CD4-positive, alpha-beta memory T cell (primary cell): ENCODE measurements at regions not wholly inside any gene's neighbourhood (a gene's known extent, or its start where the extent isn't known, plus 50 kb on each side); places are given as distances from the start of the nearest gene placed in this dataset.
A peak's percentile ranks its signal among the peaks of the same experiment; 100 is the strongest.
"Not testable (repeated sequence)": the region's sequence is repeated elsewhere in the genome, so short reads cannot be mapped to it uniquely, and the experiment has no call there.

Source experiments
- CTCF ChIA-PET: fragments of 350-600 bp; sonication (Branson Sonifier 250); formaldehyde crosslinking; loops from one replicate; lab custom pipeline; 2021; ENCODE audit warnings: inconsistent platforms; ENCODE audit not compliant: partially characterized antibody; lab: Charles Lee
- POLR2A ChIA-PET: fragments of 350-600 bp; sonication (Branson Sonifier 250); formaldehyde crosslinking; loops from one replicate; lab custom pipeline; 2021; ENCODE audit not compliant: partially characterized antibody; lab: Charles Lee
- DNase-seq, 5 donors: peaks; one replicate each; pipeline versions ENCODE4 v3.0.0 to v3.0.0-alpha.2; 2020 to 2022; ENCODE audit warnings: mixed read lengths in 1 of 5
- H3K27ac ChIP-seq: one replicate; pipeline ENCODE4 v1.7.0; 2013; ENCODE audit warnings: low read depth, low read length
- H3K27me3 ChIP-seq: 2 replicates; pipeline ENCODE4 v1.7.0; 2013; ENCODE audit warnings: mild to moderate bottlenecking, low read length, moderate library complexity; ENCODE audit not compliant: insufficient read depth
- H3K36me3 ChIP-seq: 2 replicates; pipeline ENCODE4 v1.7.0; 2013; ENCODE audit warnings: mild to moderate bottlenecking, low read length, moderate library complexity; ENCODE audit not compliant: insufficient read depth
- H3K4me1 ChIP-seq: 2 replicates; pipeline ENCODE4 v1.7.0; 2013; ENCODE audit warnings: mild to moderate bottlenecking, low read length, moderate library complexity; ENCODE audit not compliant: insufficient read depth
- H3K4me3 ChIP-seq, 2 donors: one replicate each; pipeline ENCODE4 v1.7.0; 2013; ENCODE audit warnings: low read length in 2 of 2, mild to moderate bottlenecking in 1 of 2
- H3K9me3 ChIP-seq, 2 donors: one replicate each; pipeline ENCODE4 v1.7.0; 2013; ENCODE audit warnings: low read length in 2 of 2, control low read depth in 1 of 2; ENCODE audit not compliant: control insufficient read depth in 1 of 2
- H3K27ac Mint-ChIP-seq, 7 donors: one replicate each; pipeline ENCODE4 v1.8.0; 2020 to 2021; ENCODE audit warnings: mixed read lengths in 7 of 7, mild to moderate bottlenecking in 6 of 7, inconsistent platforms in 3 of 7, moderate library complexity in 3 of 7
- H3K27me3 Mint-ChIP-seq, 2 donors: one replicate each; pipeline ENCODE4 v1.8.0; 2020 to 2021; ENCODE audit warnings: mixed read lengths in 2 of 2
- H3K36me3 Mint-ChIP-seq, 2 donors: one replicate each; pipeline ENCODE4 v1.8.0; 2020 to 2021; ENCODE audit warnings: mixed read lengths in 2 of 2, inconsistent platforms in 1 of 2, mild to moderate bottlenecking in 1 of 2
- H3K4me1 Mint-ChIP-seq, 4 donors: one replicate each; pipeline ENCODE4 v1.8.0; 2020 to 2021; ENCODE audit warnings: mixed read lengths in 4 of 4, mild to moderate bottlenecking in 1 of 4
- H3K4me3 Mint-ChIP-seq, 8 donors: one replicate each; pipeline ENCODE4 v1.8.0; 2020 to 2021; ENCODE audit warnings: mixed read lengths in 8 of 8, mild to moderate bottlenecking in 7 of 8, moderate library complexity in 6 of 8, inconsistent platforms in 3 of 8
- H3K9me3 Mint-ChIP-seq, 8 donors: one replicate each; pipeline ENCODE4 v1.8.0; 2020 to 2021; ENCODE audit warnings: mixed read lengths in 8 of 8, mild to moderate bottlenecking in 5 of 8, inconsistent platforms in 3 of 8, moderate library complexity in 1 of 8
- intact Hi-C: fragments of 100-400 bp; cut with micrococcal nuclease; formaldehyde crosslinking; loops from one replicate; pipeline ENCODE4 v1.15.1; 2023

- Mint-ChIP-seq H3K27ac (peak overlapping the region; percentile 61 to 93 (median 85)), H3K36me3 (peaks cover 11 to 24% of the 10 kb centered on the region in 2 donors), H3K4me3 (peak overlapping the region; percentile 27 to 89 (median 78)), H3K4me1 (peaks cover 31 to 68% (median 47%) of the 10 kb centered on the region in 4 donors), H3K9me3 (peaks cover 0 to 28% (median 11%) of the 10 kb centered on the region in 8 donors)
- DNase-seq: peak; percentile 70 to 82 (median 78)
- ChIA-PET POLR2A (interaction anchor here (0.8 to 4.2 kb wide), 12 partner anchors 11 to 171 kb away, joined by 3 to 38 read pairs (median 4); partner anchors contain the start of gene OLIG3), CTCF (interaction anchor here (0.9 to 2.9 kb wide), 13 partner anchors 10 to 246 kb away, joined by 3 to 18 read pairs (median 5); partner anchors contain the start of gene OLIG3)
- H3K27me3 ChIP-seq, H3K9me3 ChIP-seq, H3K27me3 Mint-ChIP-seq, H3K27ac ChIP-seq, H3K36me3 ChIP-seq: not testable (repeated sequence)
- intact Hi-C loops: loop anchor here (1.0 to 2.0 kb wide), 2 partner anchors 23 to 27 kb away; no protein-coding TSS in a partner anchor
- Histone ChIP-seq H3K4me1 (peaks cover 36% of the 10 kb centered on the region), H3K4me3 (peak overlapping the region in 1 of 2 donors; percentile 10)
Observed at GRCh38 chr6:137559521-137560183, 65.5 kb upstream of the OLIG3 start.

- peak overlapping the region in 1 of 2 donors; percentile 10 for H3K4me3 ChIP-seq
- ChIA-PET CTCF (interaction anchor here (0.9 to 2.9 kb wide), 11 partner anchors 10 to 247 kb away, joined by 3 to 18 read pairs (median 5); no protein-coding TSS in a partner anchor), POLR2A (interaction anchor here (0.8 to 4.2 kb wide), 8 partner anchors 13 to 172 kb away, joined by 3 to 38 read pairs (median 4); partner anchors contain the start of gene OLIG3)
- no peaks in the 10 kb centered on the region for H3K36me3 ChIP-seq
- no peaks in the 10 kb centered on the region for H3K27me3 ChIP-seq
- peaks cover 31 to 67% (median 47%) of the 10 kb centered on the region in 4 donors for H3K4me1 Mint-ChIP-seq
- peak overlapping the region in 6 of 7 donors; percentile 79 to 93 (median 88) for H3K27ac Mint-ChIP-seq
- H3K9me3 ChIP-seq: no peaks in the 10 kb centered on the region
- peak overlapping the region in 7 of 8 donors; percentile 70 to 89 (median 78) for H3K4me3 Mint-ChIP-seq
- peaks cover 0 to 26% (median 11%) of the 10 kb centered on the region in 8 donors for H3K9me3 Mint-ChIP-seq
- peaks cover 11 to 24% of the 10 kb centered on the region in 2 donors for H3K36me3 Mint-ChIP-seq
- H3K4me1 ChIP-seq: peaks cover 36% of the 10 kb centered on the region
- H3K27me3 Mint-ChIP-seq: peaks cover 0 to 2% of the 10 kb centered on the region in 2 donors
- H3K27ac ChIP-seq: no peak overlapping the region
- intact Hi-C loops: no loop called here
- DNase-seq: no peak
Observed at GRCh38 chr6:137560184-137560563, 66.0 kb upstream of the OLIG3 start.

DNA sequence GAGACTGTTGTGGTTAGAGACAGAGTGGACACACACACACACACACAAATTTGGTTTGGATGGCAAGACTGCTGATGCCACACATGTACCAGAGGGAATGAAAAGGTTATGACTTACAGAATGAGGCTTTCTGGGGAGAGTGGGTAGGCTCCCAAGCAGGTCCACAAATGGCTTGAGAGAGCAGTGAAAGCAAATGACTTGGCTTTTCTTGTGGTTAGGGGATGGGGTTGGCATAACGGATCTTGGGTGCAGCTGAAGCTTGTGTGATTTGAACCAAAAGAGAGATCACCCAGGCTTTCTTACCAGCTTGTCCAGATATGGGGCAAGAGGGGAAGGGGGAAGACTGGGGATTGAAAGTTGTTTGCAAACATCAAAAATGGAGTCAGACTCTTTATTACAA lies 73.9 kb upstream of the OLIG3 start:
- ChIA-PET CTCF (no interaction called here), POLR2A (no interaction called here)
- Mint-ChIP-seq H3K4me3 (no peak overlapping the region), H3K4me1 (peaks cover 0 to 16% (median 7%) of the 10 kb centered on the region in 4 donors), H3K27me3 (peaks cover 1 to 6% of the 10 kb centered on the region in 2 donors), H3K36me3 (no peaks in the 10 kb centered on the region), H3K9me3 (peaks cover 0 to 2% (median 0%) of the 10 kb centered on the region in 8 donors), H3K27ac (no peak overlapping the region)
- DNase-seq: no peak
- Histone ChIP-seq H3K4me3 (no peak overlapping the region), H3K27me3 (no peaks in the 10 kb centered on the region), H3K4me1 (no peaks in the 10 kb centered on the region), H3K9me3 (no peaks in the 10 kb centered on the region), H3K36me3 (no peaks in the 10 kb centered on the region), H3K27ac (no peak overlapping the region)
- intact Hi-C loops: no loop called here

DNA sequence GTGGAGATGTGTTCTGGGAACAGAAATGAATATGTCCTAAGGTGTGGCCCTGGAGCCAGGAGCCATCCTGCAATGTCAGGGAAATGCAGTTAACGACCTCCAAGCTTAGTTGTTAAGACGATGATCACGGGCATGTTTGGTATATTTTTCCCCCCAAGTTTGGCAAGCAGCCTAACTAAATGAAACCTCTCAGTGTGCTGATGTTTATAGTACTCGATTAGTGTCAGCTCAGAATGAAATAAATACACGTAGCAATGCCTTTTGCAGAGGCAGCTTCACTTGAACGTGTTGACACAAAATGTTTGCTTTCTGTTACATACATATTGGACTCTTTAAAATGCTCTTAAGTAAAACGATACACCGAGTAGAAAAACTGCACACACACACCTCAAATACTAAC lies 76.2 kb upstream of the OLIG3 start:
- ChIA-PET CTCF (interaction anchor here (0.9 to 2.3 kb wide), 13 partner anchors 11 to 228 kb away, joined by 3 to 27 read pairs (median 4); no protein-coding TSS in a partner anchor), POLR2A (interaction anchor here (0.8 to 0.9 kb wide), 2 partner anchors 11 to 18 kb away, joined by 3 to 4 read pairs; no protein-coding TSS in a partner anchor)
- H3K4me3 Mint-ChIP-seq: no peak overlapping the region
- Histone ChIP-seq H3K27ac (no peak overlapping the region), H3K36me3 (no peaks in the 10 kb centered on the region), H3K4me3 (no peak overlapping the region), H3K9me3 (no peaks in the 10 kb centered on the region), H3K4me1 (no peaks in the 10 kb centered on the region), H3K27me3 (no peaks in the 10 kb centered on the region)
- peaks cover 3 to 12% of the 10 kb centered on the region in 2 donors for H3K27me3 Mint-ChIP-seq
- DNase-seq: no peak
- peak overlapping the region in 1 of 7 donors; percentile 48 for H3K27ac Mint-ChIP-seq
- H3K4me1 Mint-ChIP-seq: peaks cover 0 to 13% (median 6%) of the 10 kb centered on the region in 4 donors
- H3K36me3 Mint-ChIP-seq: no peaks in the 10 kb centered on the region
- H3K9me3 Mint-ChIP-seq: no peaks in the 10 kb centered on the region
- intact Hi-C loops: loop anchor here (5.0 kb wide), 2 partner anchors 33 to 228 kb away; no protein-coding TSS in a partner anchor

GRCh38 chr6:137571854-137572253 lies 77.7 kb upstream of the OLIG3 start:
- H3K9me3 ChIP-seq: no peaks in the 10 kb centered on the region
- no peaks in the 10 kb centered on the region for H3K36me3 ChIP-seq
- CTCF ChIA-PET: interaction anchor here (1.0 to 5.7 kb wide), 4 partner anchors 12 to 58 kb away, joined by 4 to 42 read pairs (median 6); no protein-coding TSS in a partner anchor
- intact Hi-C loops: loop anchor here (5.0 kb wide), 2 partner anchors 35 to 230 kb away; no protein-coding TSS in a partner anchor
- H3K4me3 Mint-ChIP-seq: no peak overlapping the region
- POLR2A ChIA-PET: no interaction called here
- H3K27me3 Mint-ChIP-seq: peaks cover 3 to 12% of the 10 kb centered on the region in 2 donors
- H3K27ac ChIP-seq: no peak overlapping the region
- no peaks in the 10 kb centered on the region for H3K9me3 Mint-ChIP-seq
- H3K36me3 Mint-ChIP-seq: no peaks in the 10 kb centered on the region
- H3K4me1 Mint-ChIP-seq: peaks cover 0 to 13% (median 6%) of the 10 kb centered on the region in 4 donors
- no peak overlapping the region for H3K4me3 ChIP-seq
- H3K27ac Mint-ChIP-seq: no peak overlapping the region
- DNase-seq: peak; percentile 51 to 64 (median 56)
- no peaks in the 10 kb centered on the region for H3K27me3 ChIP-seq
- H3K4me1 ChIP-seq: no peaks in the 10 kb centered on the region

GRCh38 chr6:137573739-137574138 lies 79.5 kb upstream of the OLIG3 start:
- Histone ChIP-seq H3K4me3 (no peak overlapping the region), H3K27me3 (no peaks in the 10 kb centered on the region), H3K9me3 (no peaks in the 10 kb centered on the region), H3K4me1 (no peaks in the 10 kb centered on the region), H3K27ac (no peak overlapping the region), H3K36me3 (no peaks in the 10 kb centered on the region)
- ChIA-PET POLR2A (interaction anchor here (2.3 kb wide), 1 partner anchor 14 kb away, joined by 8 read pairs; no protein-coding TSS in a partner anchor), CTCF (interaction anchor here (1.0 to 5.7 kb wide), 6 partner anchors 13 to 232 kb away, joined by 3 to 42 read pairs (median 4); no protein-coding TSS in a partner anchor)
- H3K4me3 Mint-ChIP-seq: no peak overlapping the region
- H3K27me3 Mint-ChIP-seq: peaks cover 3 to 8% of the 10 kb centered on the region in 2 donors
- intact Hi-C loops: loop anchor here (5.0 kb wide), 2 partner anchors 36 to 231 kb away; no protein-coding TSS in a partner anchor
- peak overlapping the region in 2 of 7 donors; percentile 23 to 81 for H3K27ac Mint-ChIP-seq
- peaks cover 0 to 6% (median 4%) of the 10 kb centered on the region in 4 donors for H3K4me1 Mint-ChIP-seq
- DNase-seq: no peak
- H3K36me3 Mint-ChIP-seq: no peaks in the 10 kb centered on the region
- H3K9me3 Mint-ChIP-seq: no peaks in the 10 kb centered on the region

DNA sequence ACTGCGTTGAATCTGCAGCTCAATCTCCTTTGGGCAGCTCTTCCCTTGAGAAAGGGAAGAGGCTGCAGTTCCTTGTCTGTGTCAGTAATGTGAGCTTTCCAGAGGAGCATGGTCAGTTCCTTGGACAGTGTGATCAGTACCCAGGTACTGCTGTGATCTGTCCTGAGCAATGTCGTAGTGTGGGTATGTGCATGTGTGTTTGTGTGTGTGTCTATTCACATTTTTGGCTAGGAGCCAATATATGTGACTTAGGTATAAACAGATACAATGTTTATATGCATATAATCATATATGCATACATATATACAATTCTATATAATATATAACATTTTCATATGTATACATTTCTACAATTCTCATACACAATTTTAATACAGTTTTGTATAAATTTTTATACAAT lies 85.4 kb upstream of the OLIG3 start:
- POLR2A ChIA-PET: no interaction called here
- H3K4me3 Mint-ChIP-seq: no peak overlapping the region
- H3K27ac Mint-ChIP-seq: no peak overlapping the region
- H3K27me3 Mint-ChIP-seq: peaks cover 1 to 3% of the 10 kb centered on the region in 2 donors
- CTCF ChIA-PET: interaction anchor here (1.4 to 3.5 kb wide), 2 partner anchors 10 to 20 kb away, joined by 3 to 16 read pairs; no protein-coding TSS in a partner anchor
- H3K27ac ChIP-seq: no peak overlapping the region
- H3K4me3 ChIP-seq: no peak overlapping the region
- intact Hi-C loops: no loop called here
- peaks cover 0 to 2% (median 0%) of the 10 kb centered on the region in 8 donors for H3K9me3 Mint-ChIP-seq
- peaks cover 0 to 2% (median under 1%) of the 10 kb centered on the region in 4 donors for H3K4me1 Mint-ChIP-seq
- H3K9me3 ChIP-seq: no peaks in the 10 kb centered on the region
- H3K27me3 ChIP-seq: no peaks in the 10 kb centered on the region
- no peaks in the 10 kb centered on the region for H3K36me3 ChIP-seq
- DNase-seq: no peak
- H3K36me3 Mint-ChIP-seq: no peaks in the 10 kb centered on the region
- no peaks in the 10 kb centered on the region for H3K4me1 ChIP-seq
